ENCODE measurements at regions not wholly inside any gene's neighbourhood (a gene's known extent, or its start where the extent isn't known, plus 50 kb on each side); places are given as distances from the start of the nearest gene placed in this dataset.

DNA sequence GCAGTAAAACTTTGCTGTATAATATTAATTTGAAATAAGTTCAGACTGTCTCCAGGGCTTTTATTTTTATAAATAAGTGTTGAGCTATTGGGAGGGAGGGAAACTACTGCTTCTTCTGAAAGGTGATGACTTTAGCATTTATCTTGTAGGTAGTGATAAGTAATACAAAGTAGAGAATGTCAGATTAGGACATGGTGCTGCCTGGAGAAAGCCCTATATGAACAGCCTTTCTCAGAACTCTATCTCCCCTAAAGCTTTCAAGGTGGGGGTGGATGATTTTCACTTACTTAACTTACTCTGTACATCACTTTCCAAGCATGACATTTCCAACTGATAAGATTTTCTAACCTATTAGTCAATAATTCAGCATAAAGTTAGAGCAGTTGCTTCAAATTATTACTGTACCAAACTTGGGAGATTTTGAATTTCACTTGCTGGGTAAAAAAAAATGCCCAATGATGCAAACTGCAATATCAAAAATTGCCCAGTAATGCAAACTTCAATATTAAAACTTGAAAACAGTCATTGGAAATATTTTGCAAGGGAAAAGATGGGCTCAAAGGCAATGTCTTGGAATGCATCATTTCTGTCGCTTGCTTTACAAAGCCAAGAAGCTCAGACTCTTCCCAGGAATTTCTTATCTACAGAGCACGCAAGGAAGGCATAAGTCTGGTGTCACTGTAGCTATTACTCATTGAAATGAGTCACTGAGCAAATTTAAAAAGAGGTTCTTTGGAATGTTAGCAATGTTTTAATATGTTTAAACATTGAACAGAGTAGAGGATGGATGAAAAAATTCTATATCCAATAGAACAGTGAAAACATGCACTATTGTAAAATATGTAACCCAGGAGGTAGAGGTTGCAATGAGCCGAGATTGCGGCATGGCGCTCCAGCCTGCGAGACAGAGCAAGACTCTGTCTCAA is 569.5 kb downstream of the PSAT1 start:
- no peak for DNase-seq (ENCODE audit: low spot score)

DNA sequence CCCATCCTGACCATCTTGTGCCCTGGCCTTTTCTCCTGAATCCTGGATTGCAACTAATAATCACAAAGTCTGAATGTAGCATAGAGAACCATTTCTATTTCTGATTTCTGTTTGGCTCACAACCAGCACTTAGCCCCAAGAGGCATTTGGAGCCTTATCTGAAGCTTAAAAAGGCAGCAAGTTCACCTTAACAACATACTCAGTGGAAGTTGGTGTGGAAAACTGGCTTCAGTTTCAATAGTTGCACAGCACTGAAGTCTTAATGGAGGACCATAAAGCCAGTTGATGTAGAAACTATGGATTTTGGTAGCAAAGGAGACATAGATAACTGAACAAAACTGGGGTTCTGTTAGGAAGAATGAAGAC is 574.1 kb downstream of the PSAT1 start:
- DNase-seq (ENCODE audit: low spot score): no peak

DNA sequence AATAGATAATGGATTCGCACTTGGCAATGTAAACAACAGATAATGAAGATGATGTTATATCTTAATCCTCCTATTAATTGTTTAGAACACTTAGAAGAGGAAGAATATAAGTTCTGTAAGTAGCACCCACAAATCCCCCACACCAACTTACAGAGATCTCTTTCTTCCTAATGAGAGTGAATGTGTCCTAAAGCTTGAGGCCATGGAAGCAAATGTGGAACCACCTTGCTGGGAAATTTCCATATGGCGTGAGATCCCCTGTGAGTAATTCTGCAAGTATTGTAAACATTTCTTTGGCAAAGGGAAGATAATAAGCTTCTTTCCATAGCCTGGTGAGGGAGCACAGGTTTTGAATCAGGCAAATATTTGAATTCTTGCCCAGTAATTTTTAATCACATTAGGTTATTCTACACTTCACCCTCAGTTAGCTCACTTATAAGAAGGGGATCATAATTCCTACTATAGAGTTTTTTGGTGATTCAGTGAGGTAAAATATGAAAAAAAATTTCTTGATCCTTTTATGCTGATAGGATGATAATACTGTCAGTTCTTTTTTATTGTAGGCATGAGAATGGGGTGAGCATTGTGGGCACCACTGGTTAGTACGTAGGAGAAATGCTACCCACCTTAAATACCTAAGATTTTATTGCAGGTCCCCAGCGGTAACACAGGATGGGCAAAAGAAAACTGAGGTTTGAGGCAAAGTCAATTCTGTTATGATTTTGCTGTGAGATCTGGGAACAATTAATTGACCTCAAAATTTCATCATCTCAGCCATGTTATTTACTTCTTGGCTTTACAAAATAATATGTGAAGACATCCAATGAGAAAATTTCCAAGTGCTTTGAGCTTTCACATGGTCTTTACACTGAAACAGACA is 574.8 kb downstream of the PSAT1 start:
- DNase-seq (ENCODE audit: low spot score): no peak

DNA sequence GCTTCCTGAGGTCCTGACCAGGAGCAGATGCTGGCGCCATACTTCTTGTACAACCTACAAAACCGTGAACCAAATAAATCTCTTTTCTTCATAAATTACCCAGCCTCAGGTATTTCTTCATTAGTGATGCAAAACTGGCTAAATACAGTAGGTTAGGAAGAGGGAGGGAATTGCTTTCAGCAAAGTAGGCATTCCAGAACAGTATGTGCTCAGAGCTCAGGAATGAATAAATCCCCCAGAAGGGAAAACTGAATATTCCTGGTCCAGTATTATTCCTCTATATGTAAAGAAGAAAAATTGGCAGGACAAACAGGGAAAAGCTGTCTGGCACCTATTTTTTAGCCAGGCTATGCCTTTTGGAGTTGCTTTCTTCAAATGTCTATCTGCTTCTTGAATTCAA is 577.1 kb downstream of the PSAT1 start:
- DNase-seq (ENCODE audit: low spot score): no peak

DNA sequence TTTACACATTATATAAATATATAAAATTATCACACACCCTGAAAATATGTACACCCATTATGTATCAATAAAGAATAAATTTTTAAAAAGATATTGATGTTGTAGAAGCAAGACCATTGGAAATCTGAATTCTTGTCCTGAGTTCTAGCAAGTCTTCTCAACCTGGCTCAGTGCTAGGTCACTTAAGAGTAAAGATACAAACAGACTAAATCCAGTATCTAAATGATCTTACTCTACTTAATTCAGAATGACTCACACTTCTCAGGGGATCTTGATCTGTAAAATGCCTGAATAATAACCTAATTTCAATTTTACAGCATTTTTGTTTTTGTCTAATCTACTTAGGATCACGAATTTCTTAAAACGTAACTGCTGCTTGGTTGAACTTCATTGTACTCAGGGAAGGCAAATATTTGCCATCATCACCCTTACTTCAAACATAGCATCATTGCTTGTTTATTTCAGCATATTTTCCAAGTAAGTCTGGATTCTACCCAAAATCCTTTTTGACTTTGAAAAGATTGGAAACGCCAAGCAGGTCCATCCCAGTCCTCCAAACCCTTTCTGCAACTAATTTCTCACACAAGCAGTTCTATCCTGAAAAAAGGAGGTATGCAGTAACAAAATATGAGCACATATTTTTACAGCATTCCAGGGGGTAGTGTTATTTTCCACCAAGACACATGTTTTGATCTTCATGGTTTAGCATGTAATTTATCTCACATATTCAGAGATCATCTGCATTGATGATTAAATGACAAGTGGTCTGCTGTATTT is 582.6 kb downstream of the PSAT1 start:
- DNase-seq (ENCODE audit: low spot score): no peak

GRCh38 chr9:78881295-78881694 is 584.4 kb downstream of the PSAT1 start:
- no peak for DNase-seq (ENCODE audit: low spot score)

DNA sequence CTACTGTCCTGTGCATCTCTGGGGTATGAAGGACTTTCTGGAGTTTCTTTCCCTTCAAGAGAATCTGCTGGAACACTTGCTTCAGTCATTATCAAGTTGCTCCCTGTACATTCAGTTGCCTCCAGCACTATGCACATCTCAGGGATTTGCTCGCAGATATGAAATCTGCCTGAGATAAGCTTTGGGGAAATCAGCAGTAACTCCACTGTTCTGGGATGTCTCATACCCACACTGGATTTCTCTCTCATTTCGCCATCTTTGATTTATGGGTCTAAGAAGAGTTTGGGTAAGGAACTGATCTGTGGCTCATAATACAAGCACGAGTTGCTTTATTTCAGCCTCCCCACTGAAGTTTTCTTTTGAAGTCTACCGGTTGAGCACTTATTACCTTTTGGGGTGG is 585.6 kb downstream of the PSAT1 start:
- DNase-seq (ENCODE audit: low spot score): no peak

DNA sequence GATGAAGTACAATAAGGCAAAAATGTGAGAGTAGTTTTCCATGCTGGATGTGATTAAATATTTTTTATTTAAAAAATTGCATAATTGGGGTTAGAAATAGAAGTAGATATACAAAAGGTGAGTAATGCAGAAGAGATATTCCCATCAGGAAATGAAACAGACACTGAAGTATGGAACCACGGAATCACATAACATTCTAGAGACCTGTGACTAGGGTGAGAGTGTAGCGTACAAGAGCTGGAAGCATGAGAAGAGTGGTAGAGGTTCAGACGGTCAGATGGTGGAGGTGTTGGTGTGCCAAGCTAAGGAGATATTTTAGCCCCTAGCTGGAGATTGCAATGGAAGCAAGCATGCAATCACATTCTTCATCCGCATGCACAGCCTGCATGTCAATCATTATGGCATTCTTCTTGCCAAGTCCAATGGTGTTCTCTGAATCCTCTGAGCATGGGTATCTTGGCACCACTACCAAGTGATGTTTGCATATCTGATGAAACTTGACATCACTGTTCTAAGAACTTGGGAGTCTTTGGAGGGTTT is 587.8 kb downstream of the PSAT1 start:
- no peak for DNase-seq (ENCODE audit: low spot score)

- DNase-seq (ENCODE audit: low spot score): no peak
These were observed 595.3 kb downstream of the PSAT1 start for GRCh38 chr9:78892182-78892581.

GRCh38 chr9:78892769-78893168 is 595.8 kb downstream of the PSAT1 start:
- DNase-seq (ENCODE audit: low spot score): no peak

GRCh38 chr9:78893774-78894401 is 597.0 kb downstream of the PSAT1 start:
- no peak for DNase-seq (ENCODE audit: low spot score)

- DNase-seq (ENCODE audit: low spot score): no peak
These were observed 599.6 kb downstream of the PSAT1 start for GRCh38 chr9:78896479-78896878.

GRCh38 chr9:78898234-78898633 is 601.3 kb downstream of the PSAT1 start:
- no peak for DNase-seq (ENCODE audit: low spot score)

DNA sequence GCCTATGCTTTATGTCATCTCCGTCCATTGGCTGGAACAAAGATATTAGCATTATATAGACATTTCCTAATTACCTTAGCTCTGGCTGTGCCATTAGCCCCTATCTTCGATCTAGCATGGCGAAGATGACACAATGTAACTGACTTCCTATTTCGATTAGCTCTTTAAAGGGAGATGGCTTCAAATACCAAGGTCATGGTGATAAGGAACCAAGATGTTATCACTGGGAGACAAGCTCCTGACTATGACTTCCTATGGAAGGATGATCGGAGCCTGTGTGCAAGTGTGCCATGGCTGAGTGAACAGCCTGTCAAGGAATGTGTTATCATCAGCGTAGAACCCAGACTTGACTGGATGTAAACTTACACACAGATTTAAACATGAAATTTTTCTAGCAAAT is 602.1 kb downstream of the PSAT1 start:
- no peak for DNase-seq (ENCODE audit: low spot score)

DNA sequence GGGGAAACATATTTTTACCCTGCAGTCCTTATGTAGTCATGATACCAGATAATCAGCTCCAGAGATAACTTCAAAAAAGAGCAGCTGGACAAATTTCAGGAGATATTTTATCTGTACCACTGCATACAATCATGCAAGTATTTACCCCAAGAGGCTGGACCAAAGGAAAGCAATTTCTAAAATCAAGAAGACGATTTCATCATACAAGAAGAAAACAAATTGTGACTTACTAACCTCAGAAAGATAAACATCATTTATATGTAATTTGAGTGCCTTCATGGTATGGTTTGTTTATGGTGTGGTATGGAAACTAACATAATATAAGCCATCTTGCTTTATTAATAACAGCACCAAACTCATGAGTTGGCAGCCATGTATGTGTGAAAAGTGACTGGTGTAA is 603.6 kb downstream of the PSAT1 start:
- DNase-seq (ENCODE audit: low spot score): no peak

DNA sequence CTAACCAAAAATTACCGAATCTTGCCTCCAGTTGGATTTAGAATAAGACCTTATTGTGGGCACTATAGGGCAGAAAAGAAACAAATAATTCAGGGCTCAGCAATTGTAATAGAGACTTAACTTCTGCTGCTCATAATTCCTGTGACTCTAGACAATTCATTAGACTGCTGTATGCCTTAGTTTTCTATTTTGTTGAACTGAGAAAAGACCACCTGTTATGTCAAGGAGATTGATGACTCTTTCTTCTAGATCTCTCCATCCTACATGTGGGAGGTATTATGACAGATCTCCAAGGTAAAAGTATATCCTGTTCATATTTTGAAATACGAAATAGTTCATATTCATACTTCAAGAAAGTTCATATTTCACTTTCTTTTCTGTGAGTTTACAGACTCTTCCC is 605.1 kb downstream of the PSAT1 start:
- no peak for DNase-seq (ENCODE audit: low spot score)

- DNase-seq (ENCODE audit: low spot score): no peak
These were observed 606.7 kb downstream of the PSAT1 start for GRCh38 chr9:78903581-78903980.

- no peak for DNase-seq (ENCODE audit: low spot score)
These were observed 607.8 kb downstream of the PSAT1 start for GRCh38 chr9:78904686-78905085.

- DNase-seq (ENCODE audit: low spot score): no peak
These were observed 608.5 kb downstream of the PSAT1 start for GRCh38 chr9:78905387-78905786.

DNA sequence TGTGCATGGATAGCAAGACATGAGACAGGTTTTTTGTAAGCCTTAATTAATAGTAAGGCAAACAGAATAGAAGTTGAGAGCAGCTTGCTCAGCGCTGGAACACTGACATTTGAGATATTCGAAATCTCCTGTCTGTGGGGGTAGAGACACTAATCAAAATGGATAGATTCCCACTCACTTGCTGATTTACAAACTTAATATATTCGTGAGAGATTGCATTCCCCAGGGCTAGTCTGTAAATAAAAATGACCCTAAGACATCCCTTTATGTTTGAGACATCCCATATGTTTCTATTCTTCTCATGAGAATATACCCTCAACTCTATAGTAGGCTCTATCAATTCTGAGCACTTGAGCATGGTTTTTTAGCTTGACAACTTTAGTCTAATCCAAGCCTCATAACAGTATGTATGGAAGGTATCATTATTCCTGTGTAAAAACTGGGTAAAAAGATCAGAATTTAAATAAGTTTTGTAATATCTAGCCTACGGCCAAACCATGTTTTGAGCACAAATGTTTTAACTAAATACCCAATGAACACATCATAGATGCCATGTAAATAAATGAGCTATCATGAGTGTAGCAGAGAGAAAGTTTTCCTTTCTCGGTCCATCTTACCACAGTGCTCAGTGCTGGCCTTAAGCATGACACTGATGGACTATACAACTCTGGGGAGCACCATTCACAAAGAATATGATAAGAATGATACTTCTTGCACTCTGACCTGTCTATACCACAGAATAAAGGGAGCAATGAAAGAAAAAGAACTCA is 609.2 kb downstream of the PSAT1 start:
- DNase-seq (ENCODE audit: low spot score): no peak

GRCh38 chr9:78909566-78909965 is 612.6 kb downstream of the PSAT1 start:
- DNase-seq (ENCODE audit: low spot score): no peak
